ENCODE measurements at regions not wholly inside any gene's neighbourhood (a gene's known extent, or its start where the extent isn't known, plus 50 kb on each side); places are given as distances from the start of the nearest gene placed in this dataset.

- Histone ChIP-seq H3K4me3 (IDR thresholded peaks at IDR 0.05; ENCODE audit: insufficient read depth, low read depth, low read length) (no peak overlapping the region), H3K4me2 (no peak overlapping the region), H3K27ac (no peak overlapping the region), H3K27me3 (ENCODE audit: insufficient read depth, low read depth) (no peaks in the 10 kb centered on the region), H3K9ac (no peak overlapping the region), H3K79me2 (ENCODE audit: insufficient read depth, low read depth) (no peaks in the 10 kb centered on the region), H3K36me3 (ENCODE audit: insufficient read depth) (no peaks in the 10 kb centered on the region), H3K4me1 (ENCODE audit: low read depth, poor library complexity, severe bottlenecking) (no peaks in the 10 kb centered on the region), H2AFZ (ENCODE audit: low read depth) (no peak overlapping the region), H4K20me1 (ENCODE audit: insufficient read depth) (no peaks in the 10 kb centered on the region)
- no peak for TF ChIP-seq CTCF (conservative IDR thresholded peaks at IDR 0.05; ENCODE audit: low read depth, low read length)
Observed at GRCh38 chr15:96716478-96716877, 386.0 kb downstream of the NR2F2 start.

- H3K27me3 ChIP-seq (ENCODE audit: insufficient read depth, low read depth), result no peaks in the 10 kb centered on the region
- no peak overlapping the region for H3K4me2 ChIP-seq
- no peaks in the 10 kb centered on the region for H4K20me1 ChIP-seq (ENCODE audit: insufficient read depth)
- no peaks in the 10 kb centered on the region for H3K4me1 ChIP-seq (ENCODE audit: low read depth, poor library complexity, severe bottlenecking)
- no peak overlapping the region for H2AFZ ChIP-seq (ENCODE audit: low read depth)
- no peak overlapping the region for H3K27ac ChIP-seq
- H3K79me2 ChIP-seq (ENCODE audit: insufficient read depth, low read depth), result no peaks in the 10 kb centered on the region
- H3K36me3 ChIP-seq (ENCODE audit: insufficient read depth), result no peaks in the 10 kb centered on the region
- no peak overlapping the region for H3K4me3 ChIP-seq (IDR thresholded peaks at IDR 0.05; ENCODE audit: insufficient read depth, low read depth, low read length)
- H3K9ac ChIP-seq, result no peak overlapping the region
- no peak for TF ChIP-seq CTCF (conservative IDR thresholded peaks at IDR 0.05; ENCODE audit: low read depth, low read length)
Observed at GRCh38 chr15:96720251-96720650, 389.8 kb downstream of the NR2F2 start.

- no peak overlapping the region for H2AFZ ChIP-seq (ENCODE audit: low read depth)
- H3K79me2 ChIP-seq (ENCODE audit: insufficient read depth, low read depth), result no peaks in the 10 kb centered on the region
- no peaks in the 10 kb centered on the region for H3K4me1 ChIP-seq (ENCODE audit: low read depth, poor library complexity, severe bottlenecking)
- no peak overlapping the region for H3K4me3 ChIP-seq (IDR thresholded peaks at IDR 0.05; ENCODE audit: insufficient read depth, low read depth, low read length)
- H4K20me1 ChIP-seq (ENCODE audit: insufficient read depth), result no peaks in the 10 kb centered on the region
- H3K36me3 ChIP-seq (ENCODE audit: insufficient read depth), result no peaks in the 10 kb centered on the region
- TF ChIP-seq CTCF (conservative IDR thresholded peaks at IDR 0.05; ENCODE audit: low read depth, low read length), result no peak
- H3K27me3 ChIP-seq (ENCODE audit: insufficient read depth, low read depth), result no peaks in the 10 kb centered on the region
- H3K9ac ChIP-seq, result no peak overlapping the region
- H3K27ac ChIP-seq, result no peak overlapping the region
- H3K4me2 ChIP-seq, result no peak overlapping the region
Observed at GRCh38 chr15:96720656-96721055, 390.2 kb downstream of the NR2F2 start.

GRCh38 chr15:96728591-96728990, 398.1 kb downstream of the NR2F2 start:
- Histone ChIP-seq H3K27ac (no peak overlapping the region), H3K4me3 (IDR thresholded peaks at IDR 0.05; ENCODE audit: insufficient read depth, low read depth, low read length) (no peak overlapping the region), H3K9ac (no peak overlapping the region), H3K79me2 (ENCODE audit: insufficient read depth, low read depth) (no peaks in the 10 kb centered on the region), H3K27me3 (ENCODE audit: insufficient read depth, low read depth) (no peaks in the 10 kb centered on the region), H3K36me3 (ENCODE audit: insufficient read depth) (no peaks in the 10 kb centered on the region), H2AFZ (ENCODE audit: low read depth) (no peak overlapping the region), H3K4me1 (ENCODE audit: low read depth, poor library complexity, severe bottlenecking) (no peaks in the 10 kb centered on the region), H3K4me2 (no peak overlapping the region), H4K20me1 (ENCODE audit: insufficient read depth) (no peaks in the 10 kb centered on the region)
- no peak for TF ChIP-seq CTCF (conservative IDR thresholded peaks at IDR 0.05; ENCODE audit: low read depth, low read length)

GRCh38 chr15:96732704-96733103, 402.2 kb downstream of the NR2F2 start:
- no peak for TF ChIP-seq CTCF (conservative IDR thresholded peaks at IDR 0.05; ENCODE audit: low read depth, low read length)
- Histone ChIP-seq H3K9ac (no peak overlapping the region), H4K20me1 (ENCODE audit: insufficient read depth) (no peaks in the 10 kb centered on the region)

More at GRCh38 chr15:96732704-96733103, 402.2 kb downstream of the NR2F2 start:
- no peak overlapping the region for H3K27ac ChIP-seq
- no peak overlapping the region for H3K4me2 ChIP-seq
- H3K4me3 ChIP-seq (IDR thresholded peaks at IDR 0.05; ENCODE audit: insufficient read depth, low read depth, low read length), result no peak overlapping the region
- no peaks in the 10 kb centered on the region for H3K79me2 ChIP-seq (ENCODE audit: insufficient read depth, low read depth)
- H2AFZ ChIP-seq (ENCODE audit: low read depth), result no peak overlapping the region
- no peaks in the 10 kb centered on the region for H3K36me3 ChIP-seq (ENCODE audit: insufficient read depth)
- no peaks in the 10 kb centered on the region for H3K4me1 ChIP-seq (ENCODE audit: low read depth, poor library complexity, severe bottlenecking)
- no peaks in the 10 kb centered on the region for H3K27me3 ChIP-seq (ENCODE audit: insufficient read depth, low read depth)

Data from KMS-11 (cell line).